Stimulated activated CD8-positive, alpha-beta memory T cell treated with anti-CD3 and anti-CD28 coated beads, Interleukin-12 subunit alpha, Interleukin-12 subunit beta, amount 100 ng/mL, for 1 hour (primary cell): ENCODE measurements at regions not wholly inside any gene's neighbourhood (a gene's known extent, or its start where the extent isn't known, plus 50 kb on each side); places are given as distances from the start of the nearest gene placed in this dataset.

ENCODE experiments used
- DNase-seq: peaks from one replicate; pipeline ENCODE4 v3.0.0-alpha.2; 2020; ENCODE audit warnings: low read depth

DNA sequence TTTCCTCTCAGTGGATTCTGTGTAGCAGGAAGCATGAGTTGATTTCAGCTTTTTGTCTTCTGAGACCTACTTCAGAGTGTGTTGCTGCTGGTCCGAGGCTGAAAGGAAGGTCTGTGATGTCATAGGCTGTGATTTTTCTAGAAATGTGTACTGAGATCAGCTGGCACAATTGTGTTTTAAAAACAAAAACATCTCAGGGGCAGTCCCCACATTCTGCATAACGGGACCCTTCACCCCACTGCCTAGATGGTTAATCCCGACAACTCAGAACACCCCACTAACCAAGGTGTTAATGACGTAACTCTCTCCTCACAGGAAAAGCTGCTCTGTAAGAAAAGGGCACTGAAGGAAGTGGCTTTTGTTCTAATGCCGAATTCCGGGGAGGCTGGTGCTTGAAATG lies 59.8 kb upstream of the PPP2R5A start:
- DNase-seq, result peak; percentile 9

- no peak for DNase-seq
Measured at GRCh38 chr1:212225871-212226302, 59.3 kb upstream of the PPP2R5A start.

DNA sequence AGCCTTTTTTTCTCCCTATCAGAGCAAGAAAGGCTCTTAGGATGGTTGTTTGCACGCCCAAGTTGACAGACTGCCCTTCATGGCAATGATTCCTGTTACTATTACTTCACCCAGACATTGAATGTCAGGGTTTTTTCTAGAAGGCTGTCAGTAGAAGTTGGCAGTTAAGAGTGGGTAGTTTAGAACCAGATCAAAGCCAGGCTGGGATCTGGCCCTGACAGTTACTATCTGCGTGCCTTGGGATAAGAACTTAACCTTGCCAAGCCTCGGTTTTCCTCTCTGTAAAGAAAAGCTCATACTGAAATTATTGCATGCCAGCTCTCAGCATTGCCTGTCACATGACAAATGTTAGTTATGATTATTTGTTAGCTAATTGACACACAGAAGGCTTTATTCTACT lies 58.7 kb upstream of the PPP2R5A start:
- no peak for DNase-seq

DNA sequence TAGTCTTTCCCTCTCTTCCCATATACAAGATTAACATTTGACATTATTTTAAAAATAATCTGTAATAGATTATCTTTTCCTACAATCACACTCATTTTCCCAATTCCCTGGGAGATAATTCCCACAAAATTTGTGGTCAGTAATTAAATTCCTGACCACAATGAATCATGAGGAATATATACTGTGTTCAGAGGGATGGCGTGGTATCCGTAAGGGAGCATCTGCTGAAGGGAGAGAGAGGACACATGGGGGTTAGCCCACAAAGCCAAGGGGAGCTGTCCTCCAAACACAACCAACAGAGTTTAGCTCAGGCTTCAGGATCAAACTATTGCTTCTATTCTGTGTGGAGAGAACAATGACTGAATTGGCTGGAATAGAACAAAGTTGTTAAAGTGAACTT lies 57.1 kb upstream of the PPP2R5A start:
- DNase-seq, result no peak

DNA sequence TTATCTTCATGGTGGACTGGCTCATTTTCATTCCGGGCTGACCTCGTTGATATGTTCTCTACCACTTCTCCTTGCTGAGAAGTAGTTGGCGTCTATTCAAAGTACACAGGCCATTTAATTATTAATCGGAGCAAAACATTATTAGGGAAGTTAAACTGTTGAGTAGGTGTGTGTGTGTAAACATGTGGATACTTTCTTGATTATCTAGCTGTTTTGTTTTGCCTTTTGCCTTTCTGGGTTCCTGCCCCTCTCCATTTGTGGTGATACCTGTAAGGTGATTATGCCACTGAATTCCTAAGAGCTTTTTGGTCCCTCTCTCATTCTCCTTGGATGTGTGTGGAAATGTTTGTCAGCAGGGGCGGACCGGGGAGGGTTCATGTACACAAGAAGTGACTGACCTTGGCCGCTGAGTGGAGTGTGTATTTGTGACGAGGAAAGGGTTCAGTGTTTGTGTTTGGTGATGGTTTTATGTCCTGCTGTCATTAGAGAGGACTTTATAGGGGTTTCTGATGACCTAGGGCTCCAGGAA lies 56.6 kb upstream of the PPP2R5A start:
- no peak for DNase-seq

- DNase-seq, result no peak
Measured at GRCh38 chr1:212229654-212230053, 55.6 kb upstream of the PPP2R5A start.

- no peak for DNase-seq
Measured at GRCh38 chr1:212230329-212230728, 54.9 kb upstream of the PPP2R5A start.

GRCh38 chr1:212231372-212231771 lies 53.8 kb upstream of the PPP2R5A start:
- no peak for DNase-seq

- DNase-seq, result no peak
Measured at GRCh38 chr1:212232090-212232489, 53.1 kb upstream of the PPP2R5A start.

DNA sequence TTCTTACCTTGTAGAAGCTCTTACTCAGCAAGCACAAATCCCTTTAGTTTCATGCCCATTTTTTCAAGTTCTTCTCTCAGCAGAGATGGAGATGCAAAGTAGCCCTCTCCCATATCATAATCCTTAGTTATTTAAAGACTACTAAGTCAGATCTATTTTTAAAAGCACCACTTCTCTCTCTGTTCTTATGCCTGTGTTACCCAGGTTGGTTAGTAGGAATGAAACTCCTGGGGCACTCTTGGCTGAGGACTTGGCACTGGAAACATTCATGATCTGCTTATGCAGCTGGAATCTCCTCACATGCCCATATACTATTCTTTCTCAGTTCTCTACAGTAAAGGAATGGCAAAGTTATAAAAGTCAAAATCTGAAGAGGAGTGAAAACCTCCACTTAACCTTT lies 51.9 kb upstream of the PPP2R5A start:
- DNase-seq, result no peak

DNA sequence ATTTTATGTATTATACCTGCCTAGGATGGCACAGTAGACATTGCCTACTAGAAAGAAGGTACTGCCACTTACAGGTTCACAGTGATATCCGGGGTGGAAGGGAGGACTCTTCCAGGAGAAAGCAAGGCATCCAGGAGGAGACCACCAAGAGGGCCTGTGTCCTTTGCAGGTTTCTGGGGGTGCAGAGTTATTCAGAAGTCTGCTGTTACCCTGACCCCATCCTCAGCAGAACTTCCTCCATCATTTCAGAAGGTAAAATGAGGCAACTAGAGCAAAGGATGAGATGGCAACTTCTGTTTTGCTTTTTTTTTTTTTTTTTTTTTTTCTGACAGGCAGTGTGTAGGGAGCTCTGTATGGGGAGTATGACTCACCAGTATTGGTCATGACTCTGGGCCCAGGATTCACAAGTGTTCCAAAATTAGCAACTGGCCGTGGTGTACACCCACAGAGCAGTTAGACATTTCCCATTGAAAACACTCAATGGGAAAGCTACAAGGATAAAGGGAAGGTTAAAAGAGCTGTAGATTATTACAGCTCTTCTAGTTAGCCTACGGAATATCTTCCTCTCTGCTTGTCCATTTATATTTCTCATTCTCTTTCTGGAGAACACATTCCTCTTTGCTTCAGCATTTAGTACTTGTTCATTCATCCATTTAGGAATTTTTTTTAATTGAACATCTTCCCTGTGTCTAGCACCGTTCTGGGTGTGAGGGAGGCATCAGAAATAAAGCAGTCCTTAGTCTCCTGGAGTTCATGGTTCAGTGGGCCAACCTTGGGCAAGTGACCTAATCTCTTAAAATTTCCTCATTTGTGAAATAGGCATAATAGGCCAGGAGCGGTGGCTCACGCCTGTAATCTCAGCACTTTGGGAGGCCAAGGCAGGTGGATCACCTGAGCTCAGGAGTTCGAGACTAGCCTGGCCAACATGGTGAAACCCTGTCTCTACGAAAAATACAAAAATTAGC lies 50.5 kb upstream of the PPP2R5A start:
- DNase-seq, result no peak
